ENCODE measurements at regions not wholly inside any gene's neighbourhood (a gene's known extent, or its start where the extent isn't known, plus 50 kb on each side); places are given as distances from the start of the nearest gene placed in this dataset.

GRCh38 chr11:81769906-81770305, 963.8 kb downstream of the FAM181B start:
- peak; percentile 14 for DNase-seq (ENCODE audit: low read depth, low spot score)

GRCh38 chr11:81756864-81757595, 976.6 kb downstream of the FAM181B start:
- DNase-seq (ENCODE audit: low read depth, low spot score), result no peak

- DNase-seq (ENCODE audit: low read depth, low spot score), result no peak
These were observed 984.4 kb downstream of the FAM181B start for GRCh38 chr11:81749245-81749644.

- DNase-seq (ENCODE audit: low read depth, low spot score), result no peak
These were observed 989.1 kb downstream of the FAM181B start for GRCh38 chr11:81744336-81745116.

- DNase-seq (ENCODE audit: low read depth, low spot score), result no peak
These were observed 1008.0 kb downstream of the FAM181B start for GRCh38 chr11:81725701-81726100.

- no peak for DNase-seq (ENCODE audit: low read depth, low spot score)
These were observed 1016.0 kb downstream of the FAM181B start for GRCh38 chr11:81717695-81718094.

- DNase-seq (ENCODE audit: low read depth, low spot score), result peak; percentile 3
These were observed 1025.8 kb downstream of the FAM181B start for GRCh38 chr11:81707881-81708280.

- DNase-seq (ENCODE audit: low read depth, low spot score), result no peak
These were observed 1028.4 kb downstream of the FAM181B start for GRCh38 chr11:81705283-81705682.

- DNase-seq (ENCODE audit: low read depth, low spot score), result no peak
These were observed 1033.6 kb downstream of the FAM181B start for GRCh38 chr11:81700076-81700475.

GRCh38 chr11:81687057-81687456, 1046.6 kb downstream of the FAM181B start:
- DNase-seq (ENCODE audit: low read depth, low spot score), result no peak

- no peak for DNase-seq (ENCODE audit: low read depth, low spot score)
These were observed 1059.5 kb downstream of the FAM181B start for GRCh38 chr11:81674211-81674610.

GRCh38 chr11:81673001-81673400, 1060.7 kb downstream of the FAM181B start:
- no peak for DNase-seq (ENCODE audit: low read depth, low spot score)

GRCh38 chr11:81669935-81670543, 1063.6 kb downstream of the FAM181B start:
- no peak for DNase-seq (ENCODE audit: low read depth, low spot score)

GRCh38 chr11:81658722-81659121, 1074.9 kb downstream of the FAM181B start:
- DNase-seq (ENCODE audit: low read depth, low spot score), result peak; percentile 31

GRCh38 chr11:81655351-81655750, 1078.3 kb downstream of the FAM181B start:
- no peak for DNase-seq (ENCODE audit: low read depth, low spot score)

- DNase-seq (ENCODE audit: low read depth, low spot score), result no peak
These were observed 1086.3 kb downstream of the FAM181B start for GRCh38 chr11:81647374-81647773.

GRCh38 chr11:81644239-81644840, 1089.3 kb downstream of the FAM181B start:
- DNase-seq (ENCODE audit: low read depth, low spot score), result peak; percentile 17

GRCh38 chr11:81634483-81634882, 1099.2 kb downstream of the FAM181B start:
- no peak for DNase-seq (ENCODE audit: low read depth, low spot score)

GRCh38 chr11:81602508-81602907, 1131.2 kb downstream of the FAM181B start:
- no peak for DNase-seq (ENCODE audit: low read depth, low spot score)

GRCh38 chr11:81596704-81597103, 1137.0 kb downstream of the FAM181B start:
- DNase-seq (ENCODE audit: low read depth, low spot score), result no peak

- no peak for DNase-seq (ENCODE audit: low read depth, low spot score)
These were observed 1148.2 kb downstream of the FAM181B start for GRCh38 chr11:81585390-81585933.

GRCh38 chr11:81579339-81579738, 1154.3 kb downstream of the FAM181B start:
- no peak for DNase-seq (ENCODE audit: low read depth, low spot score)
